Choroid plexus epithelial cell (primary cell): ENCODE measurements at regions not wholly inside any gene's neighbourhood (a gene's known extent, or its start where the extent isn't known, plus 50 kb on each side); places are given as distances from the start of the nearest gene placed in this dataset.

Source experiments
- DNase-seq: peaks from one replicate; pipeline ENCODE4 v3.0.0-alpha.2; 2010; ENCODE audit warnings: low read depth
- H3K4me3 ChIP-seq: 2 replicates; pipeline ENCODE4 v1.5.1; 2011; ENCODE audit warnings: low read depth, mild to moderate bottlenecking, control low read depth, low read length, moderate library complexity
- CTCF ChIP-seq: conservative IDR thresholded peaks from 2 replicates; pipeline ENCODE4 v1.5.1; 2011; ENCODE audit warnings: low read depth, mild to moderate bottlenecking, control low read depth, inconsistent platforms, low read length, moderate library complexity

GRCh38 chr19:34313188-34313587 lies 51.8 kb upstream of the GPI start:
- DNase-seq, result peak; percentile 61
- no peak for TF ChIP-seq CTCF
- no peak overlapping the region for H3K4me3 ChIP-seq

DNA sequence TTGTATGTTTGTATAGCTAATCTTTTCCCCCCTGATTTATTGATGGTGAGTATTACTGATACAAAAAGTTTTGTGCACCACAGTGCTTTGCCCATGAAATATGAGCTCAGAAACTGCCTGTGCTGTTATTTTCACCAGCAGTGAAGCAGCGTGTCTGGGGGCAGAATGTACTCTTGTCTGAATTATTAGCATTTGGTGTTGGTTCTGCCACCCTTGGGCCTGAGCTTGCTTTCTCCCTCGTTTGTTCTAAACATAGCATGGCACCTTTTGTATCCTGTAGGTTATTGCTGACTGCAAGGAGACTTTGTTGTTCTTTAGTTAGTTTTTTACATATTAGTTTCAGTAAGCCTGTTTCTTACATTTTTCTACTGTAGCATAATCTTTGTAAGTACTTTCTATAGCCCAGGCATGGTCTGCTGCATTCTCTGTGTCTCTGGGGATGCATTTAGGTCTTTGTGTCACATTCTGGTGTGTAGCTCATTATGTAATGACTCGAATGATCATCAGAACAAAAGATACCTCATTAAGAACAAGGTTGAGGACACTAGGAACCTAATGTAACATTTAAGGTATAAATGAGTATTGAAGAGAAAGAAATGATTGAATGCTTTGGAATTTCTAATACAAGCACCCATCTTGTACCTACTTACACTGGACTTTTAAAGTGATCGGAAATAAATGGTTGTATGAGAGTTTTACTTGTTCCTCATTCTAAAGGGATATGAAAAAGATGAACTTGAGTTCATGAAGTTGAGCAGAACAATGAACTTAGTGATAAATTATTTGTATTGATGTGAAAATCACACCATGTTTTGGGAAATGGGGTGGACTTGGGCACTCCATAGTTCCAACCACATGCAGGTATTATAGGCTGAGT lies 50.3 kb upstream of the GPI start:
- TF ChIP-seq CTCF, result no peak
- DNase-seq, result no peak

More for the DNA sequence above, 50.3 kb upstream of the GPI start:
- no peak overlapping the region for H3K4me3 ChIP-seq
